K562 (cell line): ENCODE measurements at regions not wholly inside any gene's neighbourhood (a gene's known extent, or its start where the extent isn't known, plus 50 kb on each side); places are given as distances from the start of the nearest gene placed in this dataset.

Experiments
- ATAC-seq: fragments of 200-7000 bp; cut with Tn5 transposase; 3 replicates; pipeline ENCODE4 v1.9.1; 2020; ENCODE audit warnings: moderate library complexity
- BruUV-seq: library from RNA; stranded (reverse); fragments of 400-500 nt; replicated peaks from 2 replicates; lab custom pipeline; 2021; lab: Mats Ljungman, UMichigan
- CTCF ChIA-PET: fragments of 300-600 bp; formaldehyde crosslinking; extraction: SDS; loops from one replicate; lab custom pipeline; 2021; ENCODE audit warnings: low intra/inter-chr PET ratio; lab: Yijun Ruan, JAX
- POLR2A ChIA-PET: fragments of 300-600, 350-650 bp; sonication (Branson Sonifier 250); formaldehyde crosslinking; extraction: SDS; loops from one replicate; lab custom pipeline; 2021; ENCODE audit warnings: antibody characterized with exemption, inconsistent platforms; lab: Yijun Ruan, JAX
- DNase-seq, 4 experiments: peaks; one replicate each; pipeline versions ENCODE4 v3.0.0 to v3.0.0-alpha.2; 2011 to 2018; ENCODE audit warnings: low spot score in 3 of 4, mixed read lengths in 3 of 4; ENCODE audit errors: extremely low read depth in 1 of 4
- FAIRE-seq: peaks from 2 replicates; lab custom pipeline; 2011; peaks lifted over from hg19 to GRCh38; lab: Jason Lieb, UNC
- H2AFZ ChIP-seq: 2 replicates; pipeline ENCODE4 v1.6.0; 2011; ENCODE audit warnings: low read depth, low read length, control low read depth, inconsistent platforms
- H3K27ac ChIP-seq: fragments of 200-600 bp; 3 replicates; pipeline ENCODE4 v1.8.0; 2011; ENCODE audit warnings: low read depth, mild to moderate bottlenecking, control low read depth, inconsistent platforms, low read length, moderate library complexity, mixed read lengths; ENCODE audit errors: extremely low read depth
- H3K27me3 ChIP-seq, 2 experiments: fragments of 300-600 bp in 1 of 2; 2 replicates in 1 of 2; 3 replicates in 1 of 2; pipeline versions ENCODE4 v1.6.0 to v1.8.0; 2011; ENCODE audit warnings: inconsistent platforms in 2 of 2, low read length in 2 of 2, mild to moderate bottlenecking in 1 of 2, mixed read lengths in 1 of 2, moderate library complexity in 1 of 2; ENCODE audit not compliant: control insufficient read depth in 2 of 2, insufficient read depth in 2 of 2
- H3K36me3 ChIP-seq: fragments of 300-600 bp; 3 replicates; pipeline ENCODE4 v1.8.0; 2011; ENCODE audit warnings: mild to moderate bottlenecking, low read length, inconsistent platforms; ENCODE audit not compliant: control insufficient read depth, insufficient read depth
- H3K4me1 ChIP-seq, 2 experiments: fragments of 200-600 bp in 1 of 2; replicated peaks in 1 of 2; 2 replicates in 1 of 2; 3 replicates in 1 of 2; pipeline versions ENCODE4 v1.5.1 to v1.8.0; 2011; ENCODE audit warnings: inconsistent platforms in 2 of 2, low read length in 2 of 2, mild to moderate bottlenecking in 1 of 2, mixed read lengths in 1 of 2, moderate library complexity in 1 of 2; ENCODE audit not compliant: control insufficient read depth in 2 of 2, insufficient read depth in 2 of 2
- H3K4me2 ChIP-seq: 2 replicates; pipeline ENCODE4 v1.6.1; 2011; ENCODE audit warnings: low read length, control low read depth, inconsistent platforms, mixed read lengths; ENCODE audit not compliant: insufficient read depth
- H3K4me3 ChIP-seq: fragments of 200-600 bp; sonication (generic), shearing (Covaris generic); 2 replicates; pipeline ENCODE4 v1.5.1; 2016; ENCODE audit warnings: control low read depth, inconsistent platforms
- H3K79me2 ChIP-seq: fragments of 200-600 bp; 3 replicates; pipeline ENCODE4 v1.8.0; 2011; ENCODE audit warnings: low read length, inconsistent platforms; ENCODE audit not compliant: control insufficient read depth, insufficient read depth
- H3K9ac ChIP-seq, 2 experiments: 2 replicates each; pipeline versions ENCODE4 v1.6.0 to v1.6.1; 2011; ENCODE audit warnings: low read depth in 2 of 2, low read length in 2 of 2, control low read depth in 1 of 2, inconsistent platforms in 1 of 2, mild to moderate bottlenecking in 1 of 2, mixed read lengths in 1 of 2; ENCODE audit not compliant: insufficient read depth in 1 of 2
- H3K9me1 ChIP-seq: one replicate; pipeline ENCODE4 v1.6.0; 2011; ENCODE audit warnings: inconsistent platforms, mild to moderate bottlenecking, low read length, moderate library complexity; ENCODE audit not compliant: control insufficient read depth, insufficient read depth
- H3K9me3 ChIP-seq: replicated peaks from 2 replicates; pipeline ENCODE4 v1.5.1; 2011; ENCODE audit warnings: low read depth, low read length, inconsistent platforms; ENCODE audit not compliant: control insufficient read depth, insufficient read depth
- H4K20me1 ChIP-seq: replicated peaks from 2 replicates; pipeline ENCODE4 v1.6.1; 2011; ENCODE audit warnings: low read length, inconsistent platforms, mixed read lengths; ENCODE audit not compliant: control insufficient read depth, insufficient read depth
- ESRRA ChIP-seq: fragments of 450-650 bp; IDR thresholded peaks from 2 replicates; pipeline ENCODE4 v1.6.1; 2014; ENCODE audit warnings: low read depth, mild to moderate bottlenecking, moderate library complexity, borderline replicate concordance
- ILF3 ChIP-seq: fragments of 450-650 bp; IDR thresholded peaks from 2 replicates; pipeline ENCODE4 v1.6.1; 2018; ENCODE audit warnings: antibody characterized with exemption, mild to moderate bottlenecking, moderate library complexity, borderline replicate concordance
- MTF1 ChIP-seq: fragments of 250-450 bp; sonication (Bioruptor Pico); IDR thresholded peaks from 2 replicates; pipeline ENCODE4 v1.9.0; 2021; ENCODE audit warnings: moderate library complexity, mild to moderate bottlenecking, inconsistent platforms, borderline replicate concordance
- NFIC ChIP-seq: fragments of 450-650 bp; IDR thresholded peaks from 2 replicates; pipeline ENCODE4 v1.6.1; 2017; ENCODE audit warnings: mild to moderate bottlenecking, inconsistent platforms
- NRF1 ChIP-seq, 2 experiments: fragments of 450-650 bp; IDR thresholded peaks in 1 of 2; conservative IDR thresholded peaks in 1 of 2; 2 replicates each; pipeline ENCODE4 v1.6.1; 2014; ENCODE audit warnings: mild to moderate bottlenecking in 2 of 2
- SIX5 ChIP-seq, 2 experiments: IDR thresholded peaks; 2 replicates each; pipeline ENCODE4 v1.6.1; 2011; ENCODE audit warnings: low read length in 2 of 2, borderline replicate concordance in 1 of 2, low read depth in 1 of 2, mild to moderate bottlenecking in 1 of 2, moderate library complexity in 1 of 2; ENCODE audit not compliant: insufficient read depth in 1 of 2
- TAF1 ChIP-seq: IDR thresholded peaks from 2 replicates; pipeline ENCODE4 v1.6.1; 2011; ENCODE audit warnings: mild to moderate bottlenecking, low read length, moderate library complexity; ENCODE audit not compliant: insufficient read depth, control insufficient read depth, severe bottlenecking; ENCODE audit errors: extremely low read depth
- ZBTB34 ChIP-seq: fragments of 250-450 bp; sonication (Bioruptor Pico); IDR thresholded peaks from 2 replicates; pipeline ENCODE4 v1.8.0; 2021; ENCODE audit warnings: mild to moderate bottlenecking, moderate library complexity
- ZBTB5 ChIP-seq: fragments of 450-650 bp; IDR thresholded peaks from 2 replicates; pipeline ENCODE4 v1.6.1; 2017; ENCODE audit warnings: antibody characterized with exemption
- ZC3H8 ChIP-seq: fragments of 450-650 bp; IDR thresholded peaks from 2 replicates; pipeline ENCODE4 v1.6.1; 2017
- ZFX ChIP-seq: sonication (generic); formaldehyde crosslinking; IDR thresholded peaks from 2 replicates; pipeline ENCODE4 v1.8.0; 2022; ENCODE audit warnings: mild to moderate bottlenecking, missing genetic modification reagents, moderate library complexity
- ZNF354B ChIP-seq: fragments of 250-450 bp; sonication (Bioruptor Pico); IDR thresholded peaks from 2 replicates; pipeline ENCODE4 v1.4.0; 2020
- WGBS: fragments of 100-300 bp; shearing (Covaris generic); methylation state at CpG from one replicate; pipeline ENCODE4 v1.1.6; 2016; ENCODE audit warnings: low coverage, mixed read lengths; ENCODE audit not compliant: insufficient coverage; ENCODE audit errors: missing lambda C conversion rate; 5-methylcytosine and 5-hydroxymethylcytosine counted together
- in situ Hi-C: fragments of 300-500 bp; cut with MboI; formaldehyde crosslinking; loops from 4 replicates; pipeline ENCODE4 v1.15.0; 2018; ENCODE audit warnings: inconsistent platforms, mixed read lengths
- intact Hi-C: fragments of 100-400 bp; cut with micrococcal nuclease; formaldehyde crosslinking; loops from 2 replicates; pipeline ENCODE4 v1.14.2; 2022

- Histone ChIP-seq H3K36me3 (no peaks in the 10 kb centered on the region), H3K9me1 (no peaks in the 10 kb centered on the region), H3K4me3 (no peak overlapping the region), H3K9me3 (no peaks in the 10 kb centered on the region; the same call in 1 of the 2 replicates), H3K27me3 (no peaks in the 10 kb centered on the region), H3K4me1 (no peaks in the 10 kb centered on the region), H3K79me2 (no peaks in the 10 kb centered on the region), H3K27ac (no peak overlapping the region), H2AFZ (no peak overlapping the region), H3K4me2 (no peak overlapping the region), H3K9ac (no peak overlapping the region), H4K20me1 (no peaks in the 10 kb centered on the region)
- no TSS peak for BruUV-seq
- in situ Hi-C loops, result no loop called here
- WGBS, result 3% methylated on average over 3 of the region's 3 CpGs
- intact Hi-C loops, result no loop called here
- no peak for ATAC-seq
- no peak for FAIRE-seq
- TF ChIP-seq TAF1, result no peak
- ChIA-PET POLR2A (no interaction called here), CTCF (no interaction called here)
- no peak for DNase-seq
These were observed 325.6 kb upstream of the TMEM132C start for GRCh38 chr12:127941332-127941731.

- in situ Hi-C loops, result no loop called here
- ATAC-seq (no peak), DNase-seq (no peak), FAIRE-seq (no peak)
- Histone ChIP-seq H3K27ac (no peak overlapping the region), H3K9ac (no peak overlapping the region), H3K27me3 (no peaks in the 10 kb centered on the region), H3K4me3 (no peak overlapping the region), H3K9me1 (no peaks in the 10 kb centered on the region), H3K79me2 (no peaks in the 10 kb centered on the region), H3K9me3 (no peaks in the 10 kb centered on the region; the same call in 1 of the 2 replicates), H3K4me1 (no peaks in the 10 kb centered on the region), H3K36me3 (no peaks in the 10 kb centered on the region), H4K20me1 (no peaks in the 10 kb centered on the region), H3K4me2 (no peak overlapping the region), H2AFZ (no peak overlapping the region)
- POLR2A ChIA-PET, result no interaction called here
- BruUV-seq, result no TSS peak
- intact Hi-C loops, result no loop called here
- WGBS, result 0% methylated on average over 3 of the region's 3 CpGs
- CTCF ChIA-PET, result no interaction called here
- TF ChIP-seq ZBTB5 (no peak), ZNF354B (CRISPR knock-in tag) (no peak), SIX5 (IDR thresholded peaks at IDR 0.05; ENCODE audit: borderline replicate concordance in 1 of 2, insufficient read depth in 1 of 2, low read depth in 1 of 2, low read length in 2 of 2) (no peak), ZBTB34 (CRISPR knock-in tag) (no peak), ZFX (CRISPR knock-in tag) (no peak), ZC3H8 (no peak), NRF1 (conservative IDR thresholded peaks at IDR 0.05 in 1 of 2, IDR thresholded peaks at IDR 0.05 in 1 of 2) (no peak), ILF3 (no peak), ESRRA (no peak), NFIC (no peak), MTF1 (CRISPR knock-in tag) (no peak)
These were observed 324.0 kb upstream of the TMEM132C start for GRCh38 chr12:127942981-127943380.
